Panc1 (cell line): ENCODE measurements at regions not wholly inside any gene's neighbourhood (a gene's known extent, or its start where the extent isn't known, plus 50 kb on each side); places are given as distances from the start of the nearest gene placed in this dataset.

ENCODE experiments used
- ATAC-seq: fragments of 200-7000 bp; cut with Tn5 transposase; 2 replicates; pipeline ENCODE4 v1.9.1; 2020; ENCODE audit warnings: mild to moderate bottlenecking, moderate library complexity
- BruUV-seq: library from RNA; stranded (reverse); fragments of 400-500 nt; replicated peaks from 2 replicates; lab custom pipeline; 2021; lab: Mats Ljungman, UMichigan
- CTCF ChIA-PET: fragments of 300-600 bp; sonication (Branson Sonifier 250); formaldehyde crosslinking; loops from one replicate; lab custom pipeline; 2022; ENCODE audit warnings: antibody characterized with exemption; lab: Charles Lee
- POLR2A ChIA-PET: fragments of 300-600 bp; sonication (Branson Sonifier 250); formaldehyde crosslinking; loops from one replicate; lab custom pipeline; 2022; ENCODE audit warnings: antibody characterized with exemption; lab: Charles Lee
- DNase-seq: peaks from one replicate; pipeline ENCODE4 v3.0.0-alpha.2; 2010; ENCODE audit warnings: low read depth, low spot score
- H3K27ac ChIP-seq: 2 replicates; pipeline ENCODE4 v1.5.1; 2011; ENCODE audit warnings: mild to moderate bottlenecking, low read length, inconsistent platforms
- H3K27me3 ChIP-seq: fragments of 200-500 bp; sonication (Bioruptor generic); 2 replicates; pipeline ENCODE4 v1.6.0; 2014; ENCODE audit warnings: low read length, inconsistent platforms; ENCODE audit not compliant: control insufficient read depth, insufficient read depth
- H3K36me3 ChIP-seq: fragments of 200-500 bp; sonication (Bioruptor generic); 2 replicates; pipeline ENCODE4 v1.5.1; 2014; ENCODE audit warnings: inconsistent platforms, mild to moderate bottlenecking, low read length, moderate library complexity; ENCODE audit not compliant: control insufficient read depth, insufficient read depth
- H3K4me1 ChIP-seq: 2 replicates; pipeline ENCODE4 v1.5.1; 2011; ENCODE audit warnings: inconsistent platforms, mild to moderate bottlenecking, low read length, moderate library complexity; ENCODE audit not compliant: control insufficient read depth, insufficient read depth
- H3K4me3 ChIP-seq, 2 experiments: 2 replicates each; pipeline ENCODE4 v1.5.1; 2011 to 2012; ENCODE audit warnings: low read depth in 2 of 2, low read length in 2 of 2, mild to moderate bottlenecking in 2 of 2, inconsistent platforms in 1 of 2, moderate library complexity in 1 of 2
- H3K9me3 ChIP-seq: fragments of 200-500 bp; sonication (Bioruptor generic); 2 replicates; pipeline ENCODE4 v1.5.1; 2014; ENCODE audit warnings: low read depth, mild to moderate bottlenecking, inconsistent platforms, low read length, moderate library complexity; ENCODE audit not compliant: control insufficient read depth, insufficient read depth
- POLR2AphosphoS5 ChIP-seq: IDR thresholded peaks from 2 replicates; pipeline ENCODE4 v1.6.1; 2012; ENCODE audit warnings: mild to moderate bottlenecking, low read depth, low read length, moderate library complexity
- SIN3A ChIP-seq: IDR thresholded peaks from 2 replicates; pipeline ENCODE4 v1.6.1; 2012; ENCODE audit warnings: low read depth, mild to moderate bottlenecking, low read length, moderate library complexity, borderline replicate concordance; ENCODE audit not compliant: insufficient read depth
- TCF7L2 ChIP-seq: IDR thresholded peaks from 2 replicates; pipeline ENCODE4 v1.6.1; 2011; ENCODE audit warnings: mild to moderate bottlenecking, low read depth, low read length, inconsistent platforms
- in situ Hi-C: cut with HindIII; loops from 2 replicates; pipeline ENCODE4 v1.10.0; 2016; ENCODE audit warnings: low sequenced_read_pairs, low pct_unique_long_range_greater_than_20kb
- intact Hi-C: fragments of 100-400 bp; cut with micrococcal nuclease; formaldehyde crosslinking; loops from one replicate; pipeline ENCODE4 v1.10.0; 2022; ENCODE audit not compliant: unreplicated experiment
- TF ChIP-seq, protein P1 (sequence below): fragments of 450-650 bp; IDR thresholded peaks from 2 replicates; pipeline ENCODE4 v1.5.1; 2017; ENCODE audit warnings: mild to moderate bottlenecking
- TF ChIP-seq, protein P2 (sequence below), 2 experiments: IDR thresholded peaks; 2 replicates each; pipeline ENCODE4 v1.6.1; 2011 to 2012; ENCODE audit warnings: low read depth in 2 of 2, control low read depth in 1 of 2, low read length in 1 of 2, mild to moderate bottlenecking in 1 of 2, moderate library complexity in 1 of 2; ENCODE audit not compliant: insufficient read depth in 1 of 2

DNA sequence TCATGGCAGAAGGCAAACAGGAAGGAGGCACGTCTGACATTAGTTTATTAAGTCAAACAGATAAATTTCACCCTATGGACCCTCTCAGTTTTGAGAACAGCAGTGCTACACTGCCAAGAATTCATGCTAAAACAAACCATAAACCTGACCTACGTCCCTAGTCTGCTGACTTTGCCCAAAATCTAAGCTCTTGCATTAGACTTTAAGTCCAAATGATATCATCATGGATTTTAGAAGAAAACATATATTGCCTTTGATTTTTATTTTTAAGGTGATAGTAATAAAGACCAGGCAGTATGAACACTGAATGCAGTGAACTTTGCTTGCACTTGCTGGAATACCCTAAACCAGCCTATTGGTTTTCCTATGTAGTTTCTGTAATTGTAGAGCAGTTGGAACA, 79.6 kb upstream of the GADL1 start:
- no peaks in the 10 kb centered on the region for H3K9me3 ChIP-seq
- ChIA-PET CTCF (no interaction called here), POLR2A (no interaction called here)
- no peak overlapping the region for H3K27ac ChIP-seq
- DNase-seq (no peak), ATAC-seq (no peak)
- no peaks in the 10 kb centered on the region for H3K4me1 ChIP-seq
- BruUV-seq: no TSS peak
- H3K36me3 ChIP-seq: no peaks in the 10 kb centered on the region
- H3K4me3 ChIP-seq: no peak overlapping the region
- intact Hi-C loops (no loop called here), in situ Hi-C loops (no loop called here)
- no peaks in the 10 kb centered on the region for H3K27me3 ChIP-seq
- TF ChIP-seq TCF7L2 (no peak), POLR2AphosphoS5 (no peak), SIN3A (no peak)
- TF ChIP-seq, protein P1, sequence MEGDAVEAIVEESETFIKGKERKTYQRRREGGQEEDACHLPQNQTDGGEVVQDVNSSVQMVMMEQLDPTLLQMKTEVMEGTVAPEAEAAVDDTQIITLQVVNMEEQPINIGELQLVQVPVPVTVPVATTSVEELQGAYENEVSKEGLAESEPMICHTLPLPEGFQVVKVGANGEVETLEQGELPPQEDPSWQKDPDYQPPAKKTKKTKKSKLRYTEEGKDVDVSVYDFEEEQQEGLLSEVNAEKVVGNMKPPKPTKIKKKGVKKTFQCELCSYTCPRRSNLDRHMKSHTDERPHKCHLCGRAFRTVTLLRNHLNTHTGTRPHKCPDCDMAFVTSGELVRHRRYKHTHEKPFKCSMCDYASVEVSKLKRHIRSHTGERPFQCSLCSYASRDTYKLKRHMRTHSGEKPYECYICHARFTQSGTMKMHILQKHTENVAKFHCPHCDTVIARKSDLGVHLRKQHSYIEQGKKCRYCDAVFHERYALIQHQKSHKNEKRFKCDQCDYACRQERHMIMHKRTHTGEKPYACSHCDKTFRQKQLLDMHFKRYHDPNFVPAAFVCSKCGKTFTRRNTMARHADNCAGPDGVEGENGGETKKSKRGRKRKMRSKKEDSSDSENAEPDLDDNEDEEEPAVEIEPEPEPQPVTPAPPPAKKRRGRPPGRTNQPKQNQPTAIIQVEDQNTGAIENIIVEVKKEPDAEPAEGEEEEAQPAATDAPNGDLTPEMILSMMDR: no peak
- TF ChIP-seq, protein P2, sequence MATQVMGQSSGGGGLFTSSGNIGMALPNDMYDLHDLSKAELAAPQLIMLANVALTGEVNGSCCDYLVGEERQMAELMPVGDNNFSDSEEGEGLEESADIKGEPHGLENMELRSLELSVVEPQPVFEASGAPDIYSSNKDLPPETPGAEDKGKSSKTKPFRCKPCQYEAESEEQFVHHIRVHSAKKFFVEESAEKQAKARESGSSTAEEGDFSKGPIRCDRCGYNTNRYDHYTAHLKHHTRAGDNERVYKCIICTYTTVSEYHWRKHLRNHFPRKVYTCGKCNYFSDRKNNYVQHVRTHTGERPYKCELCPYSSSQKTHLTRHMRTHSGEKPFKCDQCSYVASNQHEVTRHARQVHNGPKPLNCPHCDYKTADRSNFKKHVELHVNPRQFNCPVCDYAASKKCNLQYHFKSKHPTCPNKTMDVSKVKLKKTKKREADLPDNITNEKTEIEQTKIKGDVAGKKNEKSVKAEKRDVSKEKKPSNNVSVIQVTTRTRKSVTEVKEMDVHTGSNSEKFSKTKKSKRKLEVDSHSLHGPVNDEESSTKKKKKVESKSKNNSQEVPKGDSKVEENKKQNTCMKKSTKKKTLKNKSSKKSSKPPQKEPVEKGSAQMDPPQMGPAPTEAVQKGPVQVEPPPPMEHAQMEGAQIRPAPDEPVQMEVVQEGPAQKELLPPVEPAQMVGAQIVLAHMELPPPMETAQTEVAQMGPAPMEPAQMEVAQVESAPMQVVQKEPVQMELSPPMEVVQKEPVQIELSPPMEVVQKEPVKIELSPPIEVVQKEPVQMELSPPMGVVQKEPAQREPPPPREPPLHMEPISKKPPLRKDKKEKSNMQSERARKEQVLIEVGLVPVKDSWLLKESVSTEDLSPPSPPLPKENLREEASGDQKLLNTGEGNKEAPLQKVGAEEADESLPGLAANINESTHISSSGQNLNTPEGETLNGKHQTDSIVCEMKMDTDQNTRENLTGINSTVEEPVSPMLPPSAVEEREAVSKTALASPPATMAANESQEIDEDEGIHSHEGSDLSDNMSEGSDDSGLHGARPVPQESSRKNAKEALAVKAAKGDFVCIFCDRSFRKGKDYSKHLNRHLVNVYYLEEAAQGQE (IDR thresholded peaks at IDR 0.05; ENCODE audit: insufficient read depth in 1 of 2, low read depth in 2 of 2, low read length in 1 of 2): no peak

DNA sequence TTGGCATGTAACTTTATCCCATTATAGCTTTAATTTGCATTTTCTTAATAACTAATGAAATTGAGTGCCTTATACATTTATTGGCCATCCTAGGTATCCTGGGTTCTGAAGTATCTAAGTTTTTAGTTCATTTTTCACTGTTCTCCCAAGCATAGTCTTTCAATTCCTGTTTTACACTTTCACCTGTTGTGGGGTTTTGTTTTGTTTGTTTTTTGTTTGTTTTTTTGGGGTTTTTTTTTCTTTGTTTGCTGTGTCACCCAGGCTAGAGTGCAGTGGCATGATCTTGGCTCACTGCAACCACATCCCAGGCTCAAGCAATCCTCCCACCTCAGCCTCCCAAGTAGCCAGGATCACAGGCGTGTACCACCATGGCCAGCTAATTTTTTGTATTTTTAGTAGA, 83.1 kb upstream of the GADL1 start:
- Histone ChIP-seq H3K9me3 (no peaks in the 10 kb centered on the region), H3K4me1 (no peaks in the 10 kb centered on the region), H3K36me3 (no peaks in the 10 kb centered on the region), H3K4me3 (no peak overlapping the region), H3K27me3 (no peaks in the 10 kb centered on the region), H3K27ac (no peak overlapping the region)
- ChIA-PET POLR2A (no interaction called here), CTCF (no interaction called here)
- TF ChIP-seq, protein P2 (IDR thresholded peaks at IDR 0.05; ENCODE audit: insufficient read depth in 1 of 2, low read depth in 2 of 2, low read length in 1 of 2): no peak
- TF ChIP-seq, protein P1: no peak
- no peak for TF ChIP-seq SIN3A
- TF ChIP-seq POLR2AphosphoS5: no peak
- TF ChIP-seq TCF7L2: no peak
- no peak for ATAC-seq
- DNase-seq: no peak
- no TSS peak for BruUV-seq
- intact Hi-C loops: no loop called here
- in situ Hi-C loops: no loop called here
